ENCODE measurements at regions not wholly inside any gene's neighbourhood (a gene's known extent, or its start where the extent isn't known, plus 50 kb on each side); places are given as distances from the start of the nearest gene placed in this dataset.

DNA sequence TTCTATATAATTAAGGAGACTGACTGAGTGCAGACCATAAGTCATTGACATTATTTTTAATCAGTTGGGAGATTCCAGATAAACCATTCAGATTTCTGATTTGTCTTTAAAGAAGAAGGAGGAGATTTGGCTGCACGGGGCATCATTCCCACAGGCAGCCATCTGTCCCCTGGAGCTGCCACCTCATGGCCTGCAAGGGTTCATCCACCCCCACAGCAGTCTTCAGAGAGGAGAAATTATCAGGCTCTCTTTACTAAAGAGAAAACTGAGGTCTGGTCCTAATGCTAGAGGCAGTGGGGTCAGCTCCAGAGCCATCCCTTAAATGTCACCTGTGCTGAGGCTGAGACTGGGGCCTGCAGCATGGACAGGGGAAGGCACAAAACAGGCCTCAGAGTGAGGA is 501.3 kb upstream of the SULF2 start:
- TF ChIP-seq, protein P1, sequence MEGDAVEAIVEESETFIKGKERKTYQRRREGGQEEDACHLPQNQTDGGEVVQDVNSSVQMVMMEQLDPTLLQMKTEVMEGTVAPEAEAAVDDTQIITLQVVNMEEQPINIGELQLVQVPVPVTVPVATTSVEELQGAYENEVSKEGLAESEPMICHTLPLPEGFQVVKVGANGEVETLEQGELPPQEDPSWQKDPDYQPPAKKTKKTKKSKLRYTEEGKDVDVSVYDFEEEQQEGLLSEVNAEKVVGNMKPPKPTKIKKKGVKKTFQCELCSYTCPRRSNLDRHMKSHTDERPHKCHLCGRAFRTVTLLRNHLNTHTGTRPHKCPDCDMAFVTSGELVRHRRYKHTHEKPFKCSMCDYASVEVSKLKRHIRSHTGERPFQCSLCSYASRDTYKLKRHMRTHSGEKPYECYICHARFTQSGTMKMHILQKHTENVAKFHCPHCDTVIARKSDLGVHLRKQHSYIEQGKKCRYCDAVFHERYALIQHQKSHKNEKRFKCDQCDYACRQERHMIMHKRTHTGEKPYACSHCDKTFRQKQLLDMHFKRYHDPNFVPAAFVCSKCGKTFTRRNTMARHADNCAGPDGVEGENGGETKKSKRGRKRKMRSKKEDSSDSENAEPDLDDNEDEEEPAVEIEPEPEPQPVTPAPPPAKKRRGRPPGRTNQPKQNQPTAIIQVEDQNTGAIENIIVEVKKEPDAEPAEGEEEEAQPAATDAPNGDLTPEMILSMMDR (IDR thresholded peaks at IDR 0.05; ENCODE audit: low read depth, low read length): no peak
- no peak for TF ChIP-seq POLR2A (IDR thresholded peaks at IDR 0.05; ENCODE audit: extremely low read depth, insufficient read length)
- TF ChIP-seq MYC (IDR thresholded peaks at IDR 0.05; ENCODE audit: low read depth, low read length): no peak
- TF ChIP-seq, protein P2, sequence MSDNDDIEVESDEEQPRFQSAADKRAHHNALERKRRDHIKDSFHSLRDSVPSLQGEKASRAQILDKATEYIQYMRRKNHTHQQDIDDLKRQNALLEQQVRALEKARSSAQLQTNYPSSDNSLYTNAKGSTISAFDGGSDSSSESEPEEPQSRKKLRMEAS (IDR thresholded peaks at IDR 0.05; ENCODE audit: low read depth, low read length): no peak
